GM18951 (cell line): ENCODE measurements at regions not wholly inside any gene's neighbourhood (a gene's known extent, or its start where the extent isn't known, plus 50 kb on each side); places are given as distances from the start of the nearest gene placed in this dataset.

Experiments used
- POLR2A ChIP-seq: IDR thresholded peaks from 4 replicates; pipeline ENCODE4 v1.6.1; 2011; ENCODE audit warnings: mild to moderate bottlenecking; ENCODE audit not compliant: insufficient read length, insufficient read depth; ENCODE audit errors: extremely low read depth
- in situ Hi-C: fragments of 300-500 bp; cut with MboI; formaldehyde crosslinking; loops from one replicate; pipeline ENCODE4 v1.12.0; 2022; ENCODE audit warnings: low sequenced_read_pairs, mixed read lengths, inconsistent platforms; ENCODE audit not compliant: unreplicated experiment

GRCh38 chr2:16149349-16150243, 209.2 kb downstream of the MYCN start:
- no peak for TF ChIP-seq POLR2A
- in situ Hi-C loops, result no loop called here

- in situ Hi-C loops, result no loop called here
Observed at GRCh38 chr2:16148632-16149348, 208.4 kb downstream of the MYCN start.

DNA sequence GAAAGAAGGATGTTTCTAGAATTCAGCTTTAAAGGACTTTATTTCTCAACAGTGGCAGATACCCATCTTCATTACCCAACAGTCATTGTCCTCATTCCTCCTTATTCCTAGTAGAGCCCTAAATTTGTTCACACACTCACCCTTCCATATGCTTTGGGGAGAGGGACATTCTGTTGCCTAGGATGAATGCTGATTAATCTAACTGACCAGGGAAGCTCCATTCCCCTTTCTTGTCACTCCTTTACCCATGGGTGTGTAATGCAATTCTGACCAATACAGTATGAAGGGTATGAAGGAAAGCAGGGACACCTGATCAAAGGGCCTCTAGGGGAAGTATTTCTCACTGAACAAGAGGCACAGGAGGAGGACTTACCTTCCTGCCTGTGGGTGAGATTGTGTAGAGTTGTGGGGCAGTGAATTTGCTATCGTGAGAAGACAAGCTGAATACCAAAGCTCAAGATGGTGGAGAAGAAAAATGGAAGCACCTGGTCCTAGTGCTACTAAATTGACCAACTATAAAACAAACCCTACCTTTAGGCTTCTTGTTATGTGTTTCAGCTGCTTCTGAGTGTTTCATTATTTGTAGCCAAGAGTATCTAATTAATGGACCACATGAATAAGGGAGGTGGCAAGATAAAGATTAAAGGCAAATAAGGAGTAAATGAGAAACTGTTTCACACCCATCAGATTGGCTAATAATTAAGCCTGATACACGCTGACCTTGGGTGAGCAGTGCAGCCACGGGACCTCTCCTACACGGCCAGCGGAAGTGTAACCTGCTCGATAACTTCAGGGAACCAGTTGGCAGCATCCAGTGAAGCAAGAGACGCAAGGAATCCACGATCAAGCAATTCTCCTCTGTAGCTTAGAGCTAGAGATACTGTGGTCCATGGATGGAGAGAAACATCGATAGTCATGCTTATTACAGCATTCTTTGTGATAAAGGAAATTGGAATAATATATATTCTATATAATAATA, 202.3 kb downstream of the MYCN start:
- in situ Hi-C loops, result no loop called here
- no peak for TF ChIP-seq POLR2A

More at GRCh38 chr2:16148632-16149348, 208.4 kb downstream of the MYCN start:
- no peak for TF ChIP-seq POLR2A

DNA sequence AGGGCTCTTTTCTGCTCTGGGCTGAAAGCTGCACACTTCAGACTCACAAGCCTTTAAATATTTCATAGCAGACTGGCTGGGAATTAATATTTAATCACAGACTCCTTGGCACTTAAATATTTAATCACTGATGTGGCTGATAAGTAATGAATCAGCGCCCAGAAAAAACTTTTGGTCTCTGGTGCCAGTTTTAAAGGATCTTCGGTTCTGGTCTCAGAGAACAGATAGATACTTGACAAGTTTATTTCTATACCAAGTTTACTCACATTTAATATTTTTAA, 201.2 kb downstream of the MYCN start:
- in situ Hi-C loops, result no loop called here
- no peak for TF ChIP-seq POLR2A

DNA sequence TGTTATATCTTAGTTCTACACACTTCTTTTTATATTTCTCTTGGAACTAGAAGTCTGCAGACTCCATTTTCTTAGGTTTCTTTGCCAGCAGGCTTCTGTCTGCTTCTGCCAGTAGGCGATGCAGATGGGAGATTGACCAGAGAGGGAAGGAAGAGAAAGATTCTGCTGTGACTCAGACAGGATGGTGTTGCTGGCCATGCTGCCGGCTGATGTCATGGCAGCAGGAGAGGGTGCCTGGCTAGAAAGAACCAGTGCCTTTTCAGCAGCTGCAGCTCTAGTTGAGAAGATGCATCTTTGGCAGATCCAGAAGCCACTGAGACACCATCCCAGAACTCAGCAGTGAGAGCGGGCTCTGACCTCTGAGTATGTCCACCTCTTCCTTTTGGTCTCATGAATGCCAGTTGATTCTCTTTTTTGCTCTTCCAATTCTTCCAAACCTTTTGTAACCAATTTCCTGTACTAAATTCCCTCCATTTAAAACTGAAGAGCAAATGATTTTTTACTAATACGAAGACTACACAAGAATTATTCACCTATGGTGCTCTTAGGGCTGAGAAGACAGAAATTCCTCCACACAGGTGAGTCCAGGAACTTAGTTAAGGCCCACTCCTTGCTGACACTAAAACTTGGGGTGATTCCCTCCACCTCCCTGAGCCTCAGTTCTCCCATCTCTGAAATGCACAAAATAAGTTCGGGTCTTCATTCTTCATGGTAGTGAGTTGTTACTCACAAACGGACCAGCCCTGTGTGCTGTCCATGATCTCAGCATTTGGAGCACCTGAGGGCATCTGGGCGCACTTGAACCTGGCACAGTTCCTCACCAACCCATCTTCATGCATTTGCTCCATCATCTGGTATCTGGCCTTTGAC, 200.7 kb downstream of the MYCN start:
- TF ChIP-seq POLR2A, result no peak
- in situ Hi-C loops, result no loop called here

- in situ Hi-C loops, result no loop called here
Observed at GRCh38 chr2:16139663-16140615, 199.6 kb downstream of the MYCN start.

DNA sequence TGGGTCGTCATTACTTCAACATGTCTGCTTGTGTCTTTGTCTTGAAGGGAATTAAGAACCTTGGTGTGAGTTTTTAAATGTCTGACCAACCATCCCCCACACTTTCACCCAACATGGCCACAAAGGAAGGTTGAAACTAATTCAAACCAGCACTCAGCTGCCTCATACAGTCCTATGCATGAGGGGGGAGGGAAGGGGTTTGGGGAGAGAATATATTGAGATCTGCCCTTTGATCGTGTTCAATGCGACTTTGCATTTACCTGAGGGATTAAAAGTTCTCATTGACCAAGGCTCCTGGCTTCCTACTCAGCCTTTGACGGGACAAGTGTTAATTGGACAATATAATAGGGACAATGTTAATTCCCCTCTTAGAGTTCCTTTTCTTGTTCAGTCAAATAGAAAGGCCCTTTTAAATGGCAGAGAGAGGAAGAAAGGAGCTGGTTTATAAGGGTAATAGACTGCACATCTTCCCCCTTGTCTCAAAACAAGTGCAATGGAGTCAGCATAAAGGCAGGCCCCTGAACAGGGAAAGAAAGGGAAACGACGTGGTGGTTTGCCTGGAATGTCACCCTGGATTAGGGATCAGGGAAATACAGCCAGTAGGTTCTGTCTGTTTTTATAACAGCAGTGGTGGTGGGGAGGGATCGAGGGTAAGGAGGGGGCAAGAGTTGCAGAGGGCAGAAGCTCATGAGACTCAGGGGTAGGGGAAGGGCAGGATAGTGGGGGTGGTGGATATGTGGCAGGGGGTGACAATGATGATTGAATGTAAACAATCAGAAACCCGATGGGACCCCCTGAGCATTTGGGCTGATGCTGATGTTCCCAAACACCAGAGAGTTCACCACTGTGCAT, 198.7 kb downstream of the MYCN start:
- in situ Hi-C loops, result no loop called here
- no peak for TF ChIP-seq POLR2A

More at GRCh38 chr2:16139663-16140615, 199.6 kb downstream of the MYCN start:
- TF ChIP-seq POLR2A, result no peak

GRCh38 chr2:16137080-16137755, 196.9 kb downstream of the MYCN start:
- TF ChIP-seq POLR2A, result no peak
- in situ Hi-C loops, result no loop called here

- in situ Hi-C loops, result no loop called here
- no peak for TF ChIP-seq POLR2A
Observed at GRCh38 chr2:16136461-16137035, 196.2 kb downstream of the MYCN start.

GRCh38 chr2:16135913-16136310, 195.6 kb downstream of the MYCN start:
- in situ Hi-C loops, result no loop called here

More at GRCh38 chr2:16135913-16136310, 195.6 kb downstream of the MYCN start:
- TF ChIP-seq POLR2A, result no peak
